Spleen (tissue), 11 donors: ENCODE measurements at regions not wholly inside any gene's neighbourhood (a gene's known extent, or its start where the extent isn't known, plus 50 kb on each side); places are given as distances from the start of the nearest gene placed in this dataset.

Experiments
- DNase-seq: peaks from one replicate; pipeline ENCODE4 v3.0.0-alpha.2; 2020
- H3K27ac ChIP-seq, 8 donors: fragments of 200-600 bp; sonication (generic) in 7 of 8; 1 replicate in 4 of 8; 2 replicates in 4 of 8; pipeline versions ENCODE4 v1.5.0 to v1.8.0; 2016 to 2021; ENCODE audit warnings: inconsistent platforms in 4 of 8, mild to moderate bottlenecking in 4 of 8, moderate library complexity in 1 of 8
- H3K27me3 ChIP-seq, 7 donors: fragments of 200-600 bp; sonication (generic) in 6 of 7; replicated peaks in 1 of 7; 1 replicate in 4 of 7; 2 replicates in 3 of 7; pipeline versions ENCODE4 v1.5.0 to v1.8.0; 2016 to 2021; ENCODE audit warnings: inconsistent platforms in 3 of 7, mild to moderate bottlenecking in 1 of 7
- H3K36me3 ChIP-seq, 6 donors: fragments of 200-600 bp; sonication (generic) in 5 of 6; 1 replicate in 4 of 6; 2 replicates in 2 of 6; pipeline versions ENCODE4 v1.5.0 to v1.8.0; 2016 to 2021; ENCODE audit warnings: inconsistent platforms in 2 of 6
- H3K4me1 ChIP-seq, 6 donors: fragments of 200-600 bp; sonication (generic) in 5 of 6; 1 replicate in 3 of 6; 2 replicates in 3 of 6; pipeline versions ENCODE4 v1.5.0 to v1.8.0; 2016 to 2021; ENCODE audit warnings: inconsistent platforms in 3 of 6
- H3K4me3 ChIP-seq, 8 donors: fragments of 200-600 bp; sonication (generic) in 7 of 8; 1 replicate in 4 of 8; 2 replicates in 4 of 8; pipeline versions ENCODE4 v1.5.0 to v1.8.0; 2016 to 2021; ENCODE audit warnings: inconsistent platforms in 4 of 8, mild to moderate bottlenecking in 4 of 8, moderate library complexity in 2 of 8
- H3K9me3 ChIP-seq, 8 donors: fragments of 200-600 bp; sonication (generic) in 7 of 8; 1 replicate in 4 of 8; 2 replicates in 4 of 8; pipeline versions ENCODE4 v1.5.0 to v1.8.0; 2016 to 2021; ENCODE audit warnings: inconsistent platforms in 4 of 8
- CTCF ChIP-seq, 11 experiments: fragments of 200-600 bp in 7 of 11; fragments of 450-650 bp in 4 of 11; sonication (generic) in 4 of 11; IDR thresholded peaks in 8 of 11; conservative IDR thresholded peaks in 3 of 11; 1 replicate in 7 of 11; 2 replicates in 4 of 11; pipeline versions ENCODE4 v1.4.0 to v1.8.0; 2016 to 2021; ENCODE audit warnings: antibody characterized with exemption in 11 of 11, inconsistent platforms in 4 of 11, mild to moderate bottlenecking in 1 of 11
- POLR2A ChIP-seq, 3 donors: fragments of 450-650 bp; IDR thresholded peaks; one replicate each; pipeline ENCODE4 v1.5.1; 2017; ENCODE audit warnings: antibody characterized with exemption in 3 of 3, mild to moderate bottlenecking in 1 of 3
- POLR2AphosphoS5 ChIP-seq, 3 donors: sonication (generic); formaldehyde crosslinking; IDR thresholded peaks; one replicate each; pipeline ENCODE4 v1.5.1; 2017; ENCODE audit warnings: antibody characterized with exemption in 3 of 3
- WGBS, 5 donors: extraction: QIAGEN DNeasy Blood & Tissue Kit in 3 of 5; methylation state at CpG; one replicate each; pipeline versions ENCODE4 v1.1.5 to v1.1.7; 2013 to 2018; 5-methylcytosine and 5-hydroxymethylcytosine counted together
- intact Hi-C: fragments of 100-400 bp; cut with DNase I; formaldehyde crosslinking; loops from one replicate; pipeline ENCODE4 v1.15.0; 2023; ENCODE audit warnings: low total_unique reads
- donor health status: healthy with polysubstance abuse.
- donor health status: DM: no; HTN: no; CAD: no; lungs with moderate emphysema.
- donor health status: DM: no; HTN: no; CAD: no.
- donor health status: Bipolar disorder and iron deficiency.
- donor health status: healthy.
- donor health status: DM: no; HTN: no; CAD: no.
- donor health status: DM: yes; HTN: yes; CAD: no.

DNA sequence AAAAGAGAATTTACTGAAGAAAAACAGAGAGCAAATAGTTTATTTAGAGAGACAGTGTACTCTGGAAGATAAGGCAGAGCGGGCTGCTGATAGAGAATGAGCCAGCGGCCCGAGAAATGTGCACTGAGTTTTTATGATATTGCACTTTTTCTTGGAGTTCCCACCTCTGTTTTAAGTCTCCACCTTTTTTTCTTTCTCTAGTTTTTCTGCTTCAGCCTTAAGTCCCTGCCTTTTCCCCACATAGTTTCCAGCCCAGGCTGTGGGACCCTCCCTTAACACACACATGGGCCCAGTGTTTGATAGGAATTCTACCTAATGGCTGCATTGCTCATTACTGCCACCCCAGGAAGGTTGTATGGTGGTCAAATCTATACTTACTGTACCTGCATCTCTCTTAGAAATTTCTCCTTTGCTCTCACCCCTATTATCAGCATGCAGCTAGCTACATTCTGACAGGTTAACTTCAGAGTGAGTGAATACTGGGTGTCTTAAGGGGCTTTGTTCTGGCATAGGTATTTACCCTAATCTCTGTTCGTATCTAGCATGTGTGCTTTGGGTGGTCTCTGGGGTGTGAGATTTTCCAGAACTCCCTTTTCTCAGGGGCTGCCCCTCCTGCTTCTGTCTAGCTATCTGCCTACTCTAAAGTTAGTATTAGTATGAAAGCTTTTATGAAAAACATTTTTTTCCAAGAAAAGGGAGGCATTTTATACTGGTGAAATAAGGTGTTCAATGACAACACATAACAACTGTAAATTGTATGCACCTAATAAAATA lies 127.3 kb upstream of the TOP3B start:
- WGBS, 5 donors, result 90 to 93% (median 91%) methylated on average over 4 of the region's 4 CpGs
- Histone ChIP-seq H3K4me1 (peaks cover 0 to 44% (median 18%) of the 10 kb centered on the region in 6 donors), H3K27me3 (no peaks in the 10 kb centered on the region), H3K4me3 (no peak overlapping the region), H3K27ac (peak overlapping the region in 4 of 8 donors; percentile 6 to 85 (median 66)), H3K36me3 (no peaks in the 10 kb centered on the region), H3K9me3 (no peaks in the 10 kb centered on the region)
- DNase-seq, result no peak
- intact Hi-C loops, result no loop called here
- TF ChIP-seq POLR2A (IDR thresholded peaks at IDR 0.05) (no peak), POLR2AphosphoS5 (IDR thresholded peaks at IDR 0.05) (no peak), CTCF (IDR thresholded peaks at IDR 0.05 in 8 of 11, conservative IDR thresholded peaks at IDR 0.05 in 3 of 11) (no peak)

DNA sequence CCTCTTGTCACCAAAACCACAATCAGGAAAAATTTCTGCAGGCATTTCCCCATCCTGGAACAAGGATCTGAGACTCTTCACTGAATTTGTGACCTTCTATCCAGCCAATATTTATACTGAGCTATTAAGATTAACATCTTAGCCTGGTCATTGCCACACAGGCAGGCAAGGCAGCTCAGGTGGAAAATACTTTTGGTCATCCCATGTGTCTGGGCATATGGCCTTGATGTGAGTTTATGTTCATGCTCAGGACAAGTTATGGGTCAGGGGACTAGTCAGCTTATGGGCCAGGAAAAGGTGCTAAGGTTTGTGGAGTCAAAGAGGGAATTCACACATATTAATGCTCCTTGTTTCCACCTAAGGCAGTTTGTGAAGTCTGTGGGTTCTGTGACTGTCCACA lies 124.3 kb upstream of the TOP3B start:
- intact Hi-C loops, result no loop called here
- no peak overlapping the region for H3K27ac ChIP-seq
- no peak overlapping the region for H3K4me3 ChIP-seq
- TF ChIP-seq CTCF (IDR thresholded peaks at IDR 0.05 in 8 of 11, conservative IDR thresholded peaks at IDR 0.05 in 3 of 11) (no peak), POLR2A (IDR thresholded peaks at IDR 0.05) (no peak), POLR2AphosphoS5 (IDR thresholded peaks at IDR 0.05) (no peak)
- peaks cover 0 to 34% (median 14%) of the 10 kb centered on the region in 6 donors for H3K4me1 ChIP-seq
- H3K27me3 ChIP-seq, result peaks cover 0 to 3% (median 0%) of the 10 kb centered on the region in 7 donors
- H3K36me3 ChIP-seq, result no peaks in the 10 kb centered on the region
- DNase-seq, result no peak
- H3K9me3 ChIP-seq, result no peaks in the 10 kb centered on the region

DNA sequence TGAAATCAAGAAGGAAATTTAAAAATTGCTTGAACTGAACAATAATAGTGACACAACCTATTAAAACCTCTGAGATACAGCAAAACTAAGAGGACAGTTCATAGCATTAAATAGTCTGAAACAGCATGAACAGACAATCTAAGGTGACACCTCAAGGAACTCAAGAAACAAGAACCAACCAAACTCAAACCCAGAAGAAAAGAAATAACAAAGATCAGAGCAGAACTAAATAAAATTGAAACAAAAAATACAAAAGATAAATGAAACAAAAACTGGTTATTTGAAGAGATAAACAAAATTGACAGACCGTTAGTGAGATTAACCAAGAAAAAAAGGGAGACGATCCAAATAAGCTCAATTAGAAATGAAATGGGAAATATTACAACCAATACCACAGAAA lies 122.8 kb upstream of the TOP3B start:
- 92 to 98% (median 92%) methylated on average over 2 of the region's 2 CpGs for WGBS, 5 donors
- DNase-seq, result no peak
- Histone ChIP-seq H3K9me3 (no peaks in the 10 kb centered on the region), H3K4me3 (no peak overlapping the region), H3K27ac (no peak overlapping the region), H3K36me3 (no peaks in the 10 kb centered on the region), H3K27me3 (peaks cover 0 to 3% (median 0%) of the 10 kb centered on the region in 7 donors), H3K4me1 (peaks cover 0 to 22% (median under 1%) of the 10 kb centered on the region in 6 donors)
- intact Hi-C loops, result no loop called here
- no peak for TF ChIP-seq CTCF (IDR thresholded peaks at IDR 0.05 in 8 of 11, conservative IDR thresholded peaks at IDR 0.05 in 3 of 11)
- no peak for TF ChIP-seq POLR2AphosphoS5 (IDR thresholded peaks at IDR 0.05)
- no peak for TF ChIP-seq POLR2A (IDR thresholded peaks at IDR 0.05)

- Histone ChIP-seq H3K36me3 (no peaks in the 10 kb centered on the region), H3K27me3 (peaks cover 0 to 3% (median 0%) of the 10 kb centered on the region in 7 donors), H3K4me1 (peaks cover 0 to 33% (median 0%) of the 10 kb centered on the region in 6 donors), H3K9me3 (peaks cover 0 to 2% (median 0%) of the 10 kb centered on the region in 8 donors), H3K27ac (no peak overlapping the region), H3K4me3 (no peak overlapping the region)
- TF ChIP-seq POLR2A (IDR thresholded peaks at IDR 0.05) (no peak), CTCF (IDR thresholded peaks at IDR 0.05 in 8 of 11, conservative IDR thresholded peaks at IDR 0.05 in 3 of 11) (peak in 4 of 11 experiments; percentile 19 to 45 (median 38)), POLR2AphosphoS5 (IDR thresholded peaks at IDR 0.05) (no peak)
- intact Hi-C loops, result no loop called here
- no peak for DNase-seq
- WGBS, 5 donors, result 60 to 70% (median 62%) methylated on average over 8 of the region's 8 CpGs
Measured at GRCh38 chr22:22103078-22103875, 120.7 kb upstream of the TOP3B start.
